ENCODE measurements at regions not wholly inside any gene's neighbourhood (a gene's known extent, or its start where the extent isn't known, plus 50 kb on each side); places are given as distances from the start of the nearest gene placed in this dataset.

GRCh38 chr3:56956906-56957305 is 103.6 kb upstream of the SPATA12 start:
- Histone ChIP-seq H3K4me1 (replicated peaks; ENCODE audit: insufficient read depth) (no peaks in the 10 kb centered on the region), H3K27ac (no peak overlapping the region), H3K27me3 (ENCODE audit: insufficient read depth, low read depth) (no peaks in the 10 kb centered on the region), H2AFZ (no peak overlapping the region), H3K4me2 (no peak overlapping the region), H3K9me3 (ENCODE audit: insufficient read depth, low read depth) (no peaks in the 10 kb centered on the region), H4K20me1 (ENCODE audit: insufficient read depth) (no peaks in the 10 kb centered on the region; the same call in 1 of the 2 replicates), H3K4me3 (no peak overlapping the region), H3F3A (ENCODE audit: insufficient read depth, low read depth) (no peaks in the 10 kb centered on the region), H3K36me3 (ENCODE audit: low read depth) (no peaks in the 10 kb centered on the region), H3K9me2 (ENCODE audit: insufficient read depth) (no peaks in the 10 kb centered on the region), H3K79me2 (ENCODE audit: low read depth) (no peaks in the 10 kb centered on the region)
- no TSS peak for BruUV-seq (replicated peaks)
- no peak for DNase-seq
- POLR2A ChIA-PET (ENCODE audit: unreplicated experiment) = interaction anchor here (0.7 kb wide), 1 partner anchor 1630 kb away, joined by 9 read pairs; no protein-coding TSS in a partner anchor
- CTCF ChIA-PET = no interaction called here
- intact Hi-C loops (cut with micrococcal nuclease; ENCODE audit: unreplicated experiment) = no loop called here
- TF ChIP-seq EZH2 (IDR thresholded peaks at IDR 0.05; ENCODE audit: low read depth) (no peak), CTCF (conservative IDR thresholded peaks at IDR 0.05) (no peak)

- DNase-seq = no peak
- TF ChIP-seq CTCF (conservative IDR thresholded peaks at IDR 0.05) = no peak
- no peak for TF ChIP-seq EZH2 (IDR thresholded peaks at IDR 0.05; ENCODE audit: low read depth)
- Histone ChIP-seq H3K4me3 (no peak overlapping the region), H3K9me3 (ENCODE audit: insufficient read depth, low read depth) (no peaks in the 10 kb centered on the region), H2AFZ (no peak overlapping the region), H3K27me3 (ENCODE audit: insufficient read depth, low read depth) (no peaks in the 10 kb centered on the region), H3F3A (ENCODE audit: insufficient read depth, low read depth) (no peaks in the 10 kb centered on the region), H3K9me2 (ENCODE audit: insufficient read depth) (no peaks in the 10 kb centered on the region), H3K27ac (no peak overlapping the region), H3K36me3 (ENCODE audit: low read depth) (no peaks in the 10 kb centered on the region), H3K4me1 (replicated peaks; ENCODE audit: insufficient read depth) (no peaks in the 10 kb centered on the region), H4K20me1 (ENCODE audit: insufficient read depth) (no peaks in the 10 kb centered on the region; the same call in 1 of the 2 replicates), H3K4me2 (no peak overlapping the region), H3K79me2 (ENCODE audit: low read depth) (no peaks in the 10 kb centered on the region)
- ChIA-PET CTCF (no interaction called here), POLR2A (ENCODE audit: unreplicated experiment) (no interaction called here)
- intact Hi-C loops (cut with micrococcal nuclease; ENCODE audit: unreplicated experiment) = no loop called here
- BruUV-seq (replicated peaks) = no TSS peak
These were observed 104.9 kb upstream of the SPATA12 start for GRCh38 chr3:56955492-56956111.

- H3K9me3 ChIP-seq (ENCODE audit: insufficient read depth, low read depth) = no peaks in the 10 kb centered on the region
- TF ChIP-seq EZH2 (IDR thresholded peaks at IDR 0.05; ENCODE audit: low read depth) (no peak), CTCF (conservative IDR thresholded peaks at IDR 0.05) (no peak)
- no TSS peak for BruUV-seq (replicated peaks)
These were observed 106.3 kb upstream of the SPATA12 start for GRCh38 chr3:56954125-56954524.

More at GRCh38 chr3:56954125-56954524, 106.3 kb upstream of the SPATA12 start:
- Histone ChIP-seq H3F3A (ENCODE audit: insufficient read depth, low read depth) (no peaks in the 10 kb centered on the region), H3K27ac (no peak overlapping the region), H3K79me2 (ENCODE audit: low read depth) (no peaks in the 10 kb centered on the region), H3K9me2 (ENCODE audit: insufficient read depth) (no peaks in the 10 kb centered on the region), H2AFZ (no peak overlapping the region), H3K27me3 (ENCODE audit: insufficient read depth, low read depth) (no peaks in the 10 kb centered on the region), H3K4me3 (no peak overlapping the region), H3K36me3 (ENCODE audit: low read depth) (no peaks in the 10 kb centered on the region), H3K4me2 (no peak overlapping the region), H4K20me1 (ENCODE audit: insufficient read depth) (no peaks in the 10 kb centered on the region), H3K4me1 (replicated peaks; ENCODE audit: insufficient read depth) (no peaks in the 10 kb centered on the region)
- intact Hi-C loops (cut with micrococcal nuclease; ENCODE audit: unreplicated experiment) = no loop called here
- no peak for DNase-seq
- ChIA-PET POLR2A (ENCODE audit: unreplicated experiment) (interaction anchor here (0.5 kb wide), 1 partner anchor 18 kb away, joined by 5 read pairs; no protein-coding TSS in a partner anchor), CTCF (no interaction called here)
